Ovary (tissue), 3 donors: ENCODE measurements at regions not wholly inside any gene's neighbourhood (a gene's known extent, or its start where the extent isn't known, plus 50 kb on each side); places are given as distances from the start of the nearest gene placed in this dataset.

ENCODE experiments used
- POLR2A ChIP-seq: fragments of 450-650 bp; IDR thresholded peaks from one replicate; pipeline ENCODE4 v1.6.1; 2017; ENCODE audit warnings: antibody characterized with exemption, mild to moderate bottlenecking, moderate library complexity
- TF ChIP-seq, protein P1 (sequence below), 3 donors: fragments of 450-650 bp in 2 of 3; fragments of 200-600 bp in 1 of 3; IDR thresholded peaks; one replicate each; pipeline versions ENCODE4 v1.5.1 to v1.8.0; 2016 to 2022; ENCODE audit warnings: antibody characterized with exemption in 3 of 3, mild to moderate bottlenecking in 1 of 3
- donor health status: DM: no; HTN: no; CAD: no.

DNA sequence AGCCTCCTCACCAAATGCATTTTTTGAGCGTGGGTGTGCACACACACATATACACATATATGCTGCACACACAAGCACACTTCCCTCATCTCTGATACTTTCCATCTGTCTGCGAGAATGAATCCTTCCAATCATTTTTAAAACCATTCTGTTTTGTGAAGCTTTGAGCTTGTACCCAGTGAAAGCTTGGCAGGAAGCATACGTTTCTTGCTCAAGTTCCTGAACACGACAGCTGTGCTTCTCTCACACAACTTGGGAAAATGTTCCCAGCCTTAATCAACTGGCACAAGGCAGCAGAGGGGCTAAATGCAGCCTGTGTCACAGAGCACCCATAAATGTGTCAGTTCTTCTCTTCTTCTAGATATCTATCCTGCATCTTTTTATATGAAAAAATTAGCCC lies 524.0 kb upstream of the KIRREL3 start:
- TF ChIP-seq, protein P1, sequence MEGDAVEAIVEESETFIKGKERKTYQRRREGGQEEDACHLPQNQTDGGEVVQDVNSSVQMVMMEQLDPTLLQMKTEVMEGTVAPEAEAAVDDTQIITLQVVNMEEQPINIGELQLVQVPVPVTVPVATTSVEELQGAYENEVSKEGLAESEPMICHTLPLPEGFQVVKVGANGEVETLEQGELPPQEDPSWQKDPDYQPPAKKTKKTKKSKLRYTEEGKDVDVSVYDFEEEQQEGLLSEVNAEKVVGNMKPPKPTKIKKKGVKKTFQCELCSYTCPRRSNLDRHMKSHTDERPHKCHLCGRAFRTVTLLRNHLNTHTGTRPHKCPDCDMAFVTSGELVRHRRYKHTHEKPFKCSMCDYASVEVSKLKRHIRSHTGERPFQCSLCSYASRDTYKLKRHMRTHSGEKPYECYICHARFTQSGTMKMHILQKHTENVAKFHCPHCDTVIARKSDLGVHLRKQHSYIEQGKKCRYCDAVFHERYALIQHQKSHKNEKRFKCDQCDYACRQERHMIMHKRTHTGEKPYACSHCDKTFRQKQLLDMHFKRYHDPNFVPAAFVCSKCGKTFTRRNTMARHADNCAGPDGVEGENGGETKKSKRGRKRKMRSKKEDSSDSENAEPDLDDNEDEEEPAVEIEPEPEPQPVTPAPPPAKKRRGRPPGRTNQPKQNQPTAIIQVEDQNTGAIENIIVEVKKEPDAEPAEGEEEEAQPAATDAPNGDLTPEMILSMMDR (IDR thresholded peaks at IDR 0.05) = no peak
- no peak for TF ChIP-seq POLR2A
